T-helper 9 cell (primary cell): ENCODE measurements at regions not wholly inside any gene's neighbourhood (a gene's known extent, or its start where the extent isn't known, plus 50 kb on each side); places are given as distances from the start of the nearest gene placed in this dataset.
"Not testable (repeated sequence)": the region's sequence is repeated elsewhere in the genome, so short reads cannot be mapped to it uniquely, and the experiment has no call there.

Source experiments
- DNase-seq: peaks from one replicate; pipeline ENCODE4 v3.0.0-alpha.2; 2020

- DNase-seq = no peak
Observed at GRCh38 chr2:207216457-207216856, 50.7 kb upstream of the KLF7 start.

- DNase-seq = no peak
Observed at GRCh38 chr2:207217442-207217841, 51.7 kb upstream of the KLF7 start.

- no peak for DNase-seq
Observed at GRCh38 chr2:207219081-207219630, 53.4 kb upstream of the KLF7 start.

- DNase-seq = no peak
Observed at GRCh38 chr2:207219676-207220501, 54.1 kb upstream of the KLF7 start.

GRCh38 chr2:207221731-207222130 is 56.0 kb upstream of the KLF7 start:
- DNase-seq = no peak

- no peak for DNase-seq
Observed at GRCh38 chr2:207223051-207223450, 57.3 kb upstream of the KLF7 start.

- no peak for DNase-seq
Observed at GRCh38 chr2:207224381-207224780, 58.6 kb upstream of the KLF7 start.

- DNase-seq = no peak
Observed at GRCh38 chr2:207224791-207225482, 59.2 kb upstream of the KLF7 start.

- no peak for DNase-seq
Observed at GRCh38 chr2:207225773-207226172, 60.0 kb upstream of the KLF7 start.

- no peak for DNase-seq
Observed at GRCh38 chr2:207226243-207226642, 60.5 kb upstream of the KLF7 start.

GRCh38 chr2:207226671-207227061 is 60.9 kb upstream of the KLF7 start:
- no peak for DNase-seq

GRCh38 chr2:207227062-207227748 is 61.5 kb upstream of the KLF7 start:
- no peak for DNase-seq

- no peak for DNase-seq
Observed at GRCh38 chr2:207227749-207228145, 62.0 kb upstream of the KLF7 start.

GRCh38 chr2:207228402-207228801 is 62.7 kb upstream of the KLF7 start:
- DNase-seq = no peak

GRCh38 chr2:207229161-207229560 is 63.4 kb upstream of the KLF7 start:
- no peak for DNase-seq

- no peak for DNase-seq
Observed at GRCh38 chr2:207230261-207231105, 64.7 kb upstream of the KLF7 start.

- no peak for DNase-seq
Observed at GRCh38 chr2:207231106-207231865, 65.5 kb upstream of the KLF7 start.

- no peak for DNase-seq
Observed at GRCh38 chr2:207231967-207232366, 66.2 kb upstream of the KLF7 start.

- DNase-seq = not testable (repeated sequence)
Observed at GRCh38 chr2:207233141-207233540, 67.4 kb upstream of the KLF7 start.

- no peak for DNase-seq
Observed at GRCh38 chr2:207233731-207234130, 68.0 kb upstream of the KLF7 start.

- DNase-seq = no peak
Observed at GRCh38 chr2:207235621-207236020, 69.9 kb upstream of the KLF7 start.
